ENCODE measurements at regions not wholly inside any gene's neighbourhood (a gene's known extent, or its start where the extent isn't known, plus 50 kb on each side); places are given as distances from the start of the nearest gene placed in this dataset.

GRCh38 chr2:37869771-37870170, 55.3 kb upstream of the RMDN2 start:
- H3K4me1 ChIP-seq (ENCODE audit: control insufficient read depth, insufficient read depth, low read length): peaks cover 9% of the 10 kb centered on the region
- no peak for DNase-seq
- H3K27ac ChIP-seq (ENCODE audit: low read length): no peak overlapping the region
- H3K27me3 ChIP-seq (ENCODE audit: control insufficient read depth, insufficient read depth, low read length): peaks cover 6% of the 10 kb centered on the region
- no CpG with 5 or more reads among the region's 1 CpG for WGBS (ENCODE audit: insufficient coverage)
- H3K4me3 ChIP-seq (ENCODE audit: low read length): no peak overlapping the region
- no peaks in the 10 kb centered on the region for H3K9me3 ChIP-seq (replicated peaks; ENCODE audit: control insufficient read depth, low read depth, low read length)
- no peaks in the 10 kb centered on the region for H3K36me3 ChIP-seq (ENCODE audit: control insufficient read depth, insufficient read depth, low read length)

DNA sequence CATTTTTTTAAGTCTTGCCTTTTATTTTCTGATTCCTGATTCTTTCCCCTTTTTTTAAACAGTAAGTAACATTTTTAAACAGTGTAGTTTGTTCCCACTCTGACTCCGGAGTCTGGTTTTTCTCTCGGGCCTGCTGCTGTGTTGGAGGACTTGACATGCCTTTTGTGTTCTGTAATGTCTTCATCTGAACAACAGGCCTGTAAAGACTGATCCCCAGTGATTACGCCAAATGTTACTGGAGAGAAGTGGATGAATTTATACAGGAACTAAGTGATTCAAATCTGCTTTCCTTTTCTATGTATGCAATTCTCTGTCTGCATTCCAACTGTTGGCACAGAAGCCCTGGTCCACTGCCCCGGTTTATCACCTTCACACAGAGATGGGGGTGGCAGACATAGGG, 54.3 kb upstream of the RMDN2 start:
- Histone ChIP-seq H3K4me3 (ENCODE audit: low read length) (no peak overlapping the region), H3K27me3 (ENCODE audit: control insufficient read depth, insufficient read depth, low read length) (peaks cover 13% of the 10 kb centered on the region), H3K9me3 (replicated peaks; ENCODE audit: control insufficient read depth, low read depth, low read length) (no peaks in the 10 kb centered on the region), H3K27ac (ENCODE audit: low read length) (peak overlapping the region; percentile 38), H3K4me1 (ENCODE audit: control insufficient read depth, insufficient read depth, low read length) (peaks cover 18% of the 10 kb centered on the region), H3K36me3 (ENCODE audit: control insufficient read depth, insufficient read depth, low read length) (no peaks in the 10 kb centered on the region)
- WGBS (ENCODE audit: insufficient coverage): 0% methylated on average over 1 of the region's 4 CpGs
- DNase-seq: peak; percentile 89

DNA sequence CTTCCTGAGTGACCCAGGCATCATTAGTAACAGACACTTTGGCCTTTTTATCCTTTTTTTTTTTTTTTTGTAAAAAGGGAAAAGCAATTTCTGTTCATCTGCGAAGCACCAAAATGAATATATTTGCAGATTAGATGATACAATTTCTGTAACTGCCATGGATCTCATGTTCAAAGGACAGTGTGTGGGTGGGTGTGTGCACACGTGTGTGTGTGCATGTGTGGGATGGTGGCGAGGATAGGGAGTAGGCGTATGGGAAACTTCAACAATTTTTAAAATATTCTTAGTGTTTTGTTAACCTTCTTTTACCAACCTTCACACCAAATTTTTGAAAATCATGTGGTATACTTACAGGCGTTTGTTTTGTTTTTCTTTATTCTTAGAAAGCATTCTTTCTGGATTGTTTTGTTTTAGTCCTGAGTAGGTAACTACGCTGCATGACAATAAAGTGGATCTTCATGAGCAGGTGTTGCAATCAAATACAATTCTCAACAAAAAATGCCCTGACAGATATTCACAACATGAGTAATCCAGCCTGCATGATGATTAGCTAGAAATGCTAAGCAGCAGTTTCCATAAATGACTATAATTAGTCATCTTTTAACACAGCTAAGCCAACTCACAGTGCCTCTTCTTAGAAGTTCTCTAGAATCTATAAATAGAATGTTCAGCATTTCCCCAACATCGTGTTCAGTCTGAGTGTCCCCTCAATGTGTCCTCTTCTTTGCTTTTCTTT, 53.5 kb upstream of the RMDN2 start:
- peaks cover 20% of the 10 kb centered on the region for H3K4me1 ChIP-seq (ENCODE audit: control insufficient read depth, insufficient read depth, low read length)
- no peaks in the 10 kb centered on the region for H3K36me3 ChIP-seq (ENCODE audit: control insufficient read depth, insufficient read depth, low read length)
- H3K9me3 ChIP-seq (replicated peaks; ENCODE audit: control insufficient read depth, low read depth, low read length): no peaks in the 10 kb centered on the region
- 33% methylated on average over 1 of the region's 7 CpGs for WGBS (ENCODE audit: insufficient coverage)
- no peak overlapping the region for H3K4me3 ChIP-seq (ENCODE audit: low read length)
- no peak for DNase-seq
- no peak overlapping the region for H3K27ac ChIP-seq (ENCODE audit: low read length)
- H3K27me3 ChIP-seq (ENCODE audit: control insufficient read depth, insufficient read depth, low read length): peaks cover 13% of the 10 kb centered on the region

DNA sequence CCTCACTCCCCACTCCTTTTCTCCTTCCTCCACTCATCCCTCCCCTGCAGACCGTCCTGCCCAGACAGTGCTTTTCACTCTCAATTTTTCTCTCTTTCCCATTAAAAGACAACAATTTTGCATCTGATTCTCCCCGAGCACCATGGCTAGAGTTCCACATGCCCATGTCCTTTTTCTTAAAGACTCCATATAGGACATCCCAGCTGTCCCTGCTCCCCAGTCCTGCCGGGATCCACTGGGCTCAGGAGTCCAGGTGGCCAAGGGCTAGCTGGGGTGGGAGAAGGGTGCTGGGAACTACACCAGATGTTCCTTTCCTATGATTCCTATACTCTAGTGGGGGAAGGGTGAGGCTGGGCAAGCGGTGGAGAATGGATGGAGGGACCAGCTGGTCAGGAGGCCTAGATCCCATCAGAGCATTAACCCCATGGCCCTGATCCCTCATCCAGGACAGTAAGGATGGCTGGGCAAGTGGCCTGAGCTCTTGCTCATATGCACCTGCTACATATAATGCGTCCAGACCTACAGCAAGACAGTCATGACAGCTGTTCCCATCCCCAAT, 52.8 kb upstream of the RMDN2 start:
- Histone ChIP-seq H3K36me3 (ENCODE audit: control insufficient read depth, insufficient read depth, low read length) (no peaks in the 10 kb centered on the region), H3K4me3 (ENCODE audit: low read length) (no peak overlapping the region), H3K9me3 (replicated peaks; ENCODE audit: control insufficient read depth, low read depth, low read length) (no peaks in the 10 kb centered on the region), H3K27ac (ENCODE audit: low read length) (no peak overlapping the region), H3K4me1 (ENCODE audit: control insufficient read depth, insufficient read depth, low read length) (peaks cover 20% of the 10 kb centered on the region), H3K27me3 (ENCODE audit: control insufficient read depth, insufficient read depth, low read length) (peaks cover 13% of the 10 kb centered on the region)
- DNase-seq: no peak
- 75% methylated on average over 3 of the region's 5 CpGs for WGBS (ENCODE audit: insufficient coverage)

DNA sequence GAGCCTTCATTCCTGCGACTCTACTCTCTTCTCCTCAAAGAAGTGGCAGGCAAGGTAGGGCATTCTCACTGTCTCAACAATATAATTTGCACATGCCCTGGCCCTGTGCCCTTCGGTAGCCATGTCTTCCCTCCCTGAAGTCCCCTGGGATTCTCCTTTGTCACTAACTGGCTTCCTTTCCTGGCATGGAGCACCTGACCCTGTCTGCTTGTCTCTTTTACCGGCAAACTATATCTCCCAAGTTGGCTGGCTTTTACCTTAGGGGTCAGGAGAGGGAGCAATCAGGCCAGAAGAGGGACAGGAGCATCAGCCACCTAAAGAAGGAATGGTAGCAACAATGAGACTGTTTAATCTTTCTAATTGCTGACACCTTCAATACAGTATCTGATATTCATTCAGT, 51.9 kb upstream of the RMDN2 start:
- no CpG with 5 or more reads among the region's 3 CpGs for WGBS (ENCODE audit: insufficient coverage)
- Histone ChIP-seq H3K27ac (ENCODE audit: low read length) (no peak overlapping the region), H3K27me3 (ENCODE audit: control insufficient read depth, insufficient read depth, low read length) (peaks cover 13% of the 10 kb centered on the region), H3K4me1 (ENCODE audit: control insufficient read depth, insufficient read depth, low read length) (peaks cover 20% of the 10 kb centered on the region), H3K9me3 (replicated peaks; ENCODE audit: control insufficient read depth, low read depth, low read length) (no peaks in the 10 kb centered on the region), H3K36me3 (ENCODE audit: control insufficient read depth, insufficient read depth, low read length) (no peaks in the 10 kb centered on the region), H3K4me3 (ENCODE audit: low read length) (no peak overlapping the region)
- DNase-seq: no peak

DNA sequence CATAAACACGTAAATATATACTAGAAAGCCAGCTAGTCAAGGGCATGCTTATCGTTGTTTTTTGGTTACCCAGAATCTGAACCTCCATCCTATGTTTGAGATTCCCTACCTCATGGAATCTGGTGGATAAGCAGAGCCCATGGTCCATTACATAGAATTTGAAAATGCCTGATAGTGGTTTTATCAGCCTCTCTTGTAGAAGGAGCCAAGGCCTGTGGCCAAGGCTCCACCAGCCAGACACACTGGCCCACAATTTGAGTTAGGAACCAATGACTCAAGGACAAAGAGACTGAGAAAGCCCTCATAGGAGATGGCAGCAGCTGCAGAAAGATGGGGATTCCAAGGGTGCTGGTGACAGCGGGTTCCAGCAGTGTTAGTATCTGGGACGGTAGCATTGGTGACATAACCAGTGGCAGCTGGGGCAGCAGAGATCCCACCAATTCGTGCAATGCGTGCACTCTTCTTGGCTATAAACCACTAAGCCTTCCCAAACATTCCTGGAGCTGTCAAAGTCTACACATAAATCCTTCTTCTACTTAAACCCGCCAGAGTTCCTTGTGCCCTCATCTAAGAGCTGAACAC, 51.2 kb upstream of the RMDN2 start:
- Histone ChIP-seq H3K4me1 (ENCODE audit: control insufficient read depth, insufficient read depth, low read length) (peaks cover 20% of the 10 kb centered on the region), H3K27me3 (ENCODE audit: control insufficient read depth, insufficient read depth, low read length) (peaks cover 13% of the 10 kb centered on the region), H3K27ac (ENCODE audit: low read length) (no peak overlapping the region), H3K4me3 (ENCODE audit: low read length) (no peak overlapping the region), H3K9me3 (replicated peaks; ENCODE audit: control insufficient read depth, low read depth, low read length) (no peaks in the 10 kb centered on the region), H3K36me3 (ENCODE audit: control insufficient read depth, insufficient read depth, low read length) (no peaks in the 10 kb centered on the region)
- WGBS (ENCODE audit: insufficient coverage): 86% methylated on average over 4 of the region's 7 CpGs
- no peak for DNase-seq

GRCh38 chr2:37874470-37874869, 50.6 kb upstream of the RMDN2 start:
- WGBS (ENCODE audit: insufficient coverage): 94% methylated on average over 7 of the region's 7 CpGs
- DNase-seq: no peak
- no peak overlapping the region for H3K4me3 ChIP-seq (ENCODE audit: low read length)
- no peak overlapping the region for H3K27ac ChIP-seq (ENCODE audit: low read length)
- peaks cover 15% of the 10 kb centered on the region for H3K27me3 ChIP-seq (ENCODE audit: control insufficient read depth, insufficient read depth, low read length)
- peaks cover 20% of the 10 kb centered on the region for H3K4me1 ChIP-seq (ENCODE audit: control insufficient read depth, insufficient read depth, low read length)
- H3K36me3 ChIP-seq (ENCODE audit: control insufficient read depth, insufficient read depth, low read length): no peaks in the 10 kb centered on the region
- H3K9me3 ChIP-seq (replicated peaks; ENCODE audit: control insufficient read depth, low read depth, low read length): no peaks in the 10 kb centered on the region
